WTC11 (cell line): ENCODE measurements at regions not wholly inside any gene's neighbourhood (a gene's known extent, or its start where the extent isn't known, plus 50 kb on each side); places are given as distances from the start of the nearest gene placed in this dataset.

Experiments used
- ATAC-seq: fragments of 200-7000 bp; cut with Tn5 transposase; 2 replicates; pipeline ENCODE4 v1.10.0; 2021; ENCODE audit warnings: mild to moderate bottlenecking, moderate library complexity
- CTCF ChIA-PET: fragments of 300-600 bp; sonication (Branson Sonifier 250); formaldehyde crosslinking; loops from one replicate; lab custom pipeline; 2021; ENCODE audit warnings: antibody characterized with exemption; lab: Charles Lee
- POLR2A ChIA-PET: fragments of 350-600 bp; sonication (Branson Sonifier 250); formaldehyde crosslinking; loops from one replicate; lab custom pipeline; 2021; ENCODE audit warnings: antibody characterized with exemption; lab: Charles Lee
- DNase-seq: peaks from one replicate; pipeline ENCODE4 v3.0.0; 2021; ENCODE audit warnings: low spot score
- H3K27ac Mint-ChIP-seq: 2 replicates; pipeline ENCODE4 v1.8.0; 2021; ENCODE audit warnings: mixed read lengths
- H3K27me3 Mint-ChIP-seq: 2 replicates; pipeline ENCODE4 v1.8.0; 2021; ENCODE audit warnings: low read depth, mild to moderate bottlenecking, moderate library complexity, mixed read lengths
- H3K36me3 Mint-ChIP-seq: 2 replicates; pipeline ENCODE4 v1.8.0; 2021; ENCODE audit warnings: mixed read lengths
- H3K4me1 Mint-ChIP-seq: 2 replicates; pipeline ENCODE4 v1.8.0; 2022; ENCODE audit warnings: mixed read lengths
- H3K4me3 Mint-ChIP-seq: 2 replicates; pipeline ENCODE4 v1.8.0; 2021; ENCODE audit warnings: mild to moderate bottlenecking, moderate library complexity, mixed read lengths
- H3K9me3 Mint-ChIP-seq: 2 replicates; pipeline ENCODE4 v1.8.0; 2021; ENCODE audit warnings: mixed read lengths
- AR ChIP-seq: fragments of 250-450 bp; sonication (Bioruptor Pico); IDR thresholded peaks from 2 replicates; pipeline ENCODE4 v1.9.0; 2021; ENCODE audit warnings: mild to moderate bottlenecking
- ATF6 ChIP-seq: sonication (generic); formaldehyde crosslinking; IDR thresholded peaks from 2 replicates; pipeline ENCODE4 v1.8.1; 2023; ENCODE audit warnings: mild to moderate bottlenecking, missing genetic modification reagents
- CREB1 ChIP-seq: sonication (generic); formaldehyde crosslinking; IDR thresholded peaks from 2 replicates; pipeline ENCODE4 v1.8.0; 2023; ENCODE audit warnings: mild to moderate bottlenecking, missing genetic modification reagents
- ELF4 ChIP-seq: sonication (generic); formaldehyde crosslinking; IDR thresholded peaks from 2 replicates; pipeline ENCODE4 v1.8.1; 2022; ENCODE audit warnings: low read depth, mild to moderate bottlenecking, moderate library complexity, missing genetic modification reagents
- ESRRA ChIP-seq: sonication (generic); formaldehyde crosslinking; IDR thresholded peaks from 2 replicates; pipeline ENCODE4 v1.8.1; 2022; ENCODE audit warnings: mild to moderate bottlenecking, missing genetic modification reagents, borderline replicate concordance
- ETV6 ChIP-seq: sonication (generic); formaldehyde crosslinking; IDR thresholded peaks from 2 replicates; pipeline ENCODE4 v1.8.1; 2022; ENCODE audit warnings: mild to moderate bottlenecking, missing genetic modification reagents
- FOXP1 ChIP-seq: sonication (generic); formaldehyde crosslinking; IDR thresholded peaks from 2 replicates; pipeline ENCODE4 v1.8.0; 2022; ENCODE audit warnings: missing genetic modification reagents, mild to moderate bottlenecking, moderate library complexity, borderline replicate concordance
- IRF1 ChIP-seq: sonication (generic); formaldehyde crosslinking; IDR thresholded peaks from 2 replicates; pipeline ENCODE4 v1.8.0; 2023; ENCODE audit warnings: missing genetic modification reagents
- MYBL2 ChIP-seq: sonication (generic); formaldehyde crosslinking; IDR thresholded peaks from 2 replicates; pipeline ENCODE4 v1.8.1; 2023; ENCODE audit warnings: mild to moderate bottlenecking, moderate library complexity, missing genetic modification reagents
- NR1H2 ChIP-seq: sonication (generic); formaldehyde crosslinking; IDR thresholded peaks from 2 replicates; pipeline ENCODE4 v1.9.0; 2021; ENCODE audit warnings: mild to moderate bottlenecking, moderate library complexity, missing genetic modification reagents
- PREB ChIP-seq: sonication (generic); formaldehyde crosslinking; IDR thresholded peaks from 2 replicates; pipeline ENCODE4 v1.8.1; 2022; ENCODE audit warnings: mild to moderate bottlenecking, missing genetic modification reagents, moderate library complexity, borderline replicate concordance
- PRRX2 ChIP-seq: fragments of 250-450 bp; sonication (Bioruptor Pico); IDR thresholded peaks from 2 replicates; pipeline ENCODE4 v1.8.0; 2021; ENCODE audit warnings: mild to moderate bottlenecking
- RELA ChIP-seq: sonication (generic); formaldehyde crosslinking; IDR thresholded peaks from 2 replicates; pipeline ENCODE4 v1.8.1; 2022; ENCODE audit warnings: missing genetic modification reagents, mild to moderate bottlenecking, borderline replicate concordance
- SMAD3 ChIP-seq: sonication (generic); formaldehyde crosslinking; IDR thresholded peaks from 2 replicates; pipeline ENCODE4 v1.8.0; 2022; ENCODE audit warnings: missing genetic modification reagents, mild to moderate bottlenecking, borderline replicate concordance
- TP53 ChIP-seq: sonication (generic); formaldehyde crosslinking; IDR thresholded peaks from 2 replicates; pipeline ENCODE4 v1.8.1; 2023; ENCODE audit warnings: mild to moderate bottlenecking, missing genetic modification reagents
- ZNF317 ChIP-seq: sonication (generic); formaldehyde crosslinking; IDR thresholded peaks from 2 replicates; pipeline ENCODE4 v1.8.1; 2023; ENCODE audit warnings: low read depth, mild to moderate bottlenecking, moderate library complexity, missing genetic modification reagents, borderline replicate concordance
- ZNF396 ChIP-seq: fragments of 250-450 bp; sonication (Bioruptor Pico); IDR thresholded peaks from 2 replicates; pipeline ENCODE4 v1.8.0; 2021; ENCODE audit warnings: mild to moderate bottlenecking, moderate library complexity, borderline replicate concordance
- ZNF423 ChIP-seq: fragments of 250-450 bp; sonication (Bioruptor Pico); IDR thresholded peaks from 2 replicates; pipeline ENCODE4 v2.1.2; 2022; ENCODE audit warnings: mild to moderate bottlenecking, moderate library complexity
- ZSCAN18 ChIP-seq: fragments of 250-450 bp; sonication (Bioruptor Pico); IDR thresholded peaks from 2 replicates; pipeline ENCODE4 v2.1.2; 2022; ENCODE audit warnings: mild to moderate bottlenecking, moderate library complexity
- TF ChIP-seq, protein P1 (sequence below): sonication (generic); formaldehyde crosslinking; IDR thresholded peaks from 2 replicates; pipeline ENCODE4 v1.8.0; 2022; ENCODE audit warnings: mild to moderate bottlenecking, missing genetic modification reagents
- TF ChIP-seq, protein P2 (sequence below): sonication (generic); formaldehyde crosslinking; IDR thresholded peaks from 2 replicates; pipeline ENCODE4 v1.8.1; 2022; ENCODE audit warnings: missing genetic modification reagents, borderline replicate concordance
- TF ChIP-seq, protein P3 (sequence below): sonication (generic); formaldehyde crosslinking; IDR thresholded peaks from 2 replicates; pipeline ENCODE4 v1.8.1; 2022; ENCODE audit warnings: low read depth, missing genetic modification reagents, borderline replicate concordance

- H3K27me3 Mint-ChIP-seq, result peaks cover 3% of the 10 kb centered on the region
- H3K4me3 Mint-ChIP-seq, result no peak overlapping the region
- ATAC-seq, result no peak
- ChIA-PET CTCF (no interaction called here), POLR2A (no interaction called here)
- H3K36me3 Mint-ChIP-seq, result no peaks in the 10 kb centered on the region
- H3K27ac Mint-ChIP-seq, result no peak overlapping the region
- no peaks in the 10 kb centered on the region for H3K9me3 Mint-ChIP-seq
- DNase-seq, result no peak
- TF ChIP-seq, protein P1, sequence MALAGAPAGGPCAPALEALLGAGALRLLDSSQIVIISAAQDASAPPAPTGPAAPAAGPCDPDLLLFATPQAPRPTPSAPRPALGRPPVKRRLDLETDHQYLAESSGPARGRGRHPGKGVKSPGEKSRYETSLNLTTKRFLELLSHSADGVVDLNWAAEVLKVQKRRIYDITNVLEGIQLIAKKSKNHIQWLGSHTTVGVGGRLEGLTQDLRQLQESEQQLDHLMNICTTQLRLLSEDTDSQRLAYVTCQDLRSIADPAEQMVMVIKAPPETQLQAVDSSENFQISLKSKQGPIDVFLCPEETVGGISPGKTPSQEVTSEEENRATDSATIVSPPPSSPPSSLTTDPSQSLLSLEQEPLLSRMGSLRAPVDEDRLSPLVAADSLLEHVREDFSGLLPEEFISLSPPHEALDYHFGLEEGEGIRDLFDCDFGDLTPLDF, result no peak
- no peak for TF ChIP-seq ZNF317
- no peak for TF ChIP-seq ZNF396 (CRISPR knock-in tag)
- TF ChIP-seq, protein P2, sequence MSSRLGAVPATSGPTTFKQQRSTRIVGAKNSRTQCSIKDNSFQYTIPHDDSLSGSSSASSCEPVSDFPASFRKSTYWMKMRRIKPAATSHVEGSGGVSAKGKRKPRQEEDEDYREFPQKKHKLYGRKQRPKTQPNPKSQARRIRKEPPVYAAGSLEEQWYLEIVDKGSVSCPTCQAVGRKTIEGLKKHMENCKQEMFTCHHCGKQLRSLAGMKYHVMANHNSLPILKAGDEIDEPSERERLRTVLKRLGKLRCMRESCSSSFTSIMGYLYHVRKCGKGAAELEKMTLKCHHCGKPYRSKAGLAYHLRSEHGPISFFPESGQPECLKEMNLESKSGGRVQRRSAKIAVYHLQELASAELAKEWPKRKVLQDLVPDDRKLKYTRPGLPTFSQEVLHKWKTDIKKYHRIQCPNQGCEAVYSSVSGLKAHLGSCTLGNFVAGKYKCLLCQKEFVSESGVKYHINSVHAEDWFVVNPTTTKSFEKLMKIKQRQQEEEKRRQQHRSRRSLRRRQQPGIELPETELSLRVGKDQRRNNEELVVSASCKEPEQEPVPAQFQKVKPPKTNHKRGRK, result no peak
- no peak for TF ChIP-seq ETV6
- TF ChIP-seq, all 79 proteins: peak for 0
- H3K4me1 Mint-ChIP-seq, result no peaks in the 10 kb centered on the region
Measured at GRCh38 chr2:136255127-136255526, 137.2 kb upstream of the CXCR4 start.

DNA sequence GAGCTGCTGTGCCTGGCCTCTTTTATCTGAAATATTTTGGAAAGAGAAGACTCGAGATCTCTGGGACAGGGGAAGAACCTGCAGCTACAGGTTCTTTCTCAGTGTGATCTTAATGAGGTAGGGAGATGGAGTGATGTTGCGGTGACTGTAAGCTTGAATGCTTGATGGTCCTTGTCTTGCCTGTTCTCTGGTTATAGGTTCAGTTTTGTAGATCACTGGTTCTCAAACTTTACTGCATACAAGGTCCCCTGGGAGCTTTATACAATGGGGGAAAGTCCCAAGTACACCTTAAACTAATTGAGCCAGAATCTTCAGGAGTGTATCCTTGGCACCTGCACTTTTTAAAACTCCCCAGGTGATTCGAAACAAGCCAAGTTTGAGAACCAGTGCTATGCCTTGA, 136.7 kb upstream of the CXCR4 start:
- no peaks in the 10 kb centered on the region for H3K9me3 Mint-ChIP-seq
- peaks cover 3% of the 10 kb centered on the region for H3K27me3 Mint-ChIP-seq
- ChIA-PET CTCF (no interaction called here), POLR2A (no interaction called here)
- ATAC-seq (no peak), DNase-seq (no peak)
- no peak overlapping the region for H3K27ac Mint-ChIP-seq
- no peaks in the 10 kb centered on the region for H3K4me1 Mint-ChIP-seq
- H3K36me3 Mint-ChIP-seq, result no peaks in the 10 kb centered on the region
- no peak overlapping the region for H3K4me3 Mint-ChIP-seq
- TF ChIP-seq ZSCAN18 (no peak), TP53 (CRISPR knock-in tag) (no peak), MYBL2 (CRISPR knock-in tag) (no peak), IRF1 (CRISPR knock-in tag) (no peak), CREB1 (CRISPR knock-in tag) (no peak), SMAD3 (no peak), ZNF423 (CRISPR knock-in tag) (no peak), PREB (CRISPR knock-in tag) (no peak), PRRX2 (no peak), RELA (CRISPR knock-in tag) (no peak), FOXP1 (CRISPR knock-in tag) (no peak), ESRRA (CRISPR knock-in tag) (no peak), ATF6 (CRISPR knock-in tag) (no peak), NR1H2 (CRISPR knock-in tag) (no peak), ELF4 (CRISPR knock-in tag) (no peak), AR (CRISPR knock-in tag) (no peak)
- TF ChIP-seq, protein P3, sequence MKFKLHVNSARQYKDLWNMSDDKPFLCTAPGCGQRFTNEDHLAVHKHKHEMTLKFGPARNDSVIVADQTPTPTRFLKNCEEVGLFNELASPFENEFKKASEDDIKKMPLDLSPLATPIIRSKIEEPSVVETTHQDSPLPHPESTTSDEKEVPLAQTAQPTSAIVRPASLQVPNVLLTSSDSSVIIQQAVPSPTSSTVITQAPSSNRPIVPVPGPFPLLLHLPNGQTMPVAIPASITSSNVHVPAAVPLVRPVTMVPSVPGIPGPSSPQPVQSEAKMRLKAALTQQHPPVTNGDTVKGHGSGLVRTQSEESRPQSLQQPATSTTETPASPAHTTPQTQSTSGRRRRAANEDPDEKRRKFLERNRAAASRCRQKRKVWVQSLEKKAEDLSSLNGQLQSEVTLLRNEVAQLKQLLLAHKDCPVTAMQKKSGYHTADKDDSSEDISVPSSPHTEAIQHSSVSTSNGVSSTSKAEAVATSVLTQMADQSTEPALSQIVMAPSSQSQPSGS (CRISPR knock-in tag), result no peak
